HEK293 (cell line): ENCODE measurements at regions not wholly inside any gene's neighbourhood (a gene's known extent, or its start where the extent isn't known, plus 50 kb on each side); places are given as distances from the start of the nearest gene placed in this dataset.

Experiments
- CTCF ChIA-PET: fragments of 350-600 bp; formaldehyde crosslinking; extraction: SDS; loops from one replicate; lab custom pipeline; 2021; ENCODE audit warnings: antibody characterized with exemption; lab: Yijun Ruan, JAX
- POLR2A ChIA-PET: fragments of 300-600 bp; formaldehyde crosslinking; extraction: SDS; loops from one replicate; lab custom pipeline; 2020; ENCODE audit warnings: antibody characterized with exemption, inconsistent platforms; lab: Yijun Ruan, JAX
- H3K27ac ChIP-seq: fragments of 200-500 bp; sonication (Bioruptor generic); 2 replicates; pipeline ENCODE4 v1.5.1; 2014; ENCODE audit warnings: low read depth, low read length, control low read depth, inconsistent platforms; ENCODE audit errors: extremely low read depth
- H3K36me3 ChIP-seq, 2 experiments: fragments of 200-500 bp in 1 of 2; sonication (Bioruptor generic) in 1 of 2; 1 replicate in 1 of 2; 2 replicates in 1 of 2; pipeline ENCODE4 v1.5.1; 2014 to 2017; ENCODE audit warnings: inconsistent platforms in 2 of 2, low read length in 2 of 2; ENCODE audit not compliant: control insufficient read depth in 2 of 2, insufficient read depth in 1 of 2
- H3K4me1 ChIP-seq: fragments of 200-500 bp; sonication (Bioruptor generic); 2 replicates; pipeline ENCODE4 v1.5.1; 2014; ENCODE audit warnings: mild to moderate bottlenecking, low read length, inconsistent platforms; ENCODE audit not compliant: control insufficient read depth, insufficient read depth
- H3K4me3 ChIP-seq: 2 replicates; pipeline ENCODE4 v1.5.1; 2011; ENCODE audit warnings: low read depth, mild to moderate bottlenecking, control low read depth, low read length, moderate library complexity
- H3K9me3 ChIP-seq: fragments of 200-500 bp; sonication (Bioruptor generic); 2 replicates; pipeline ENCODE4 v1.5.1; 2014; ENCODE audit warnings: low read depth, low read length, inconsistent platforms; ENCODE audit not compliant: control insufficient read depth, insufficient read depth
- ATF2 ChIP-seq: fragments of 450-650 bp; formaldehyde crosslinking; IDR thresholded peaks from 2 replicates; pipeline ENCODE4 v1.5.1; 2016; ENCODE audit warnings: missing biosample characterization, missing genetic modification characterization, low read depth
- BCL11B ChIP-seq: fragments of 450-650 bp; formaldehyde crosslinking; IDR thresholded peaks from 2 replicates; pipeline ENCODE4 v1.5.1; 2016; ENCODE audit warnings: low read depth, missing biosample characterization, missing genetic modification characterization
- CTCF ChIP-seq: fragments of 450-650 bp; formaldehyde crosslinking; IDR thresholded peaks from 2 replicates; pipeline ENCODE4 v1.5.1; 2016; ENCODE audit warnings: missing biosample characterization, missing genetic modification characterization
- HOXD13 ChIP-seq: sonication (generic); formaldehyde crosslinking; IDR thresholded peaks from 2 replicates; pipeline ENCODE4 v1.8.0; 2022; ENCODE audit warnings: missing genetic modification reagents, borderline replicate concordance
- KLF8 ChIP-seq: fragments of 450-650 bp; formaldehyde crosslinking; IDR thresholded peaks from 2 replicates; pipeline ENCODE4 v1.5.1; 2016; ENCODE audit warnings: missing biosample characterization, missing genetic modification characterization
- ZBTB17 ChIP-seq: fragments of 450-650 bp; formaldehyde crosslinking; IDR thresholded peaks from 2 replicates; pipeline ENCODE4 v1.5.1; 2016; ENCODE audit warnings: missing biosample characterization, missing genetic modification characterization
- ZEB2 ChIP-seq: fragments of 450-650 bp; formaldehyde crosslinking; IDR thresholded peaks from 2 replicates; pipeline ENCODE4 v1.5.1; 2016; ENCODE audit warnings: missing biosample characterization, missing genetic modification characterization
- ZNF18 ChIP-seq: fragments of 450-650 bp; formaldehyde crosslinking; IDR thresholded peaks from 2 replicates; pipeline ENCODE4 v1.5.1; 2016; ENCODE audit warnings: missing biosample characterization, missing genetic modification characterization
- ZNF223 ChIP-seq: fragments of 450-650 bp; formaldehyde crosslinking; IDR thresholded peaks from 2 replicates; pipeline ENCODE4 v1.5.1; 2016; ENCODE audit warnings: missing biosample characterization, missing genetic modification characterization
- ZNF24 ChIP-seq: fragments of 450-650 bp; formaldehyde crosslinking; IDR thresholded peaks from 2 replicates; pipeline ENCODE4 v1.5.1; 2016; ENCODE audit warnings: missing biosample characterization, missing genetic modification characterization
- ZNF248 ChIP-seq: fragments of 450-650 bp; formaldehyde crosslinking; IDR thresholded peaks from 2 replicates; pipeline ENCODE4 v1.5.1; 2017; ENCODE audit warnings: missing biosample characterization, missing genetic modification characterization
- ZNF280C ChIP-seq: fragments of 450-650 bp; formaldehyde crosslinking; IDR thresholded peaks from 2 replicates; pipeline ENCODE4 v1.5.1; 2016; ENCODE audit warnings: missing biosample characterization, missing genetic modification characterization
- ZNF350 ChIP-seq: fragments of 450-650 bp; formaldehyde crosslinking; IDR thresholded peaks from 2 replicates; pipeline ENCODE4 v1.5.0; 2017; ENCODE audit warnings: missing biosample characterization, mild to moderate bottlenecking, missing genetic modification characterization
- ZNF423 ChIP-seq: fragments of 450-650 bp; formaldehyde crosslinking; IDR thresholded peaks from 2 replicates; pipeline ENCODE4 v1.5.1; 2016; ENCODE audit warnings: missing biosample characterization, missing genetic modification characterization
- ZNF561 ChIP-seq: fragments of 450-650 bp; IDR thresholded peaks from 2 replicates; pipeline ENCODE4 v1.5.1; 2018; ENCODE audit warnings: missing biosample characterization, missing genetic modification characterization, borderline replicate concordance
- ZNF654 ChIP-seq: fragments of 450-650 bp; formaldehyde crosslinking; IDR thresholded peaks from 2 replicates; pipeline ENCODE4 v1.5.1; 2016; ENCODE audit warnings: low read depth, missing biosample characterization, missing genetic modification characterization

GRCh38 chr1:79262745-79263258 lies 256.3 kb upstream of the ADGRL4 start (continued):
- no peak for TF ChIP-seq ZNF561 (tag by site-specific recombination)
- TF ChIP-seq ZNF24 = no peak
- no peak for TF ChIP-seq ZNF18 (tag by site-specific recombination)
- 0 out of 2 replicates have a peak, but pooled peaks have one; percentile 24 for TF ChIP-seq ZNF423
- TF ChIP-seq, all 188 proteins: peak for 5

GRCh38 chr1:79259390-79260336 lies 253.1 kb upstream of the ADGRL4 start:
- Histone ChIP-seq H3K4me1 (peaks cover 6% of the 10 kb centered on the region), H3K9me3 (no peaks in the 10 kb centered on the region)
- TF ChIP-seq CTCF (tag by site-specific recombination) = 0 out of 2 replicates have a peak, but pooled peaks have one; percentile 9
- TF ChIP-seq HOXD13 (CRISPR knock-in tag) = no peak
- TF ChIP-seq KLF8 (tag by site-specific recombination) = no peak
- TF ChIP-seq ATF2 (tag by site-specific recombination) = peak; percentile 56; the same call in 1 of the 2 replicates
- TF ChIP-seq BCL11B = no peak
- no peak for TF ChIP-seq ZNF223 (tag by site-specific recombination)
- TF ChIP-seq ZBTB17 (tag by site-specific recombination) = no peak
- no peak for TF ChIP-seq ZNF280C (tag by site-specific recombination)
- peak; percentile 75 for TF ChIP-seq ZNF654 (tag by site-specific recombination)
- TF ChIP-seq ZEB2 (tag by site-specific recombination) = no peak
- no peak for TF ChIP-seq ZNF248 (tag by site-specific recombination)
- TF ChIP-seq ZNF350 (tag by site-specific recombination) = no peak
- TF ChIP-seq, all 188 proteins: peak for 3
- H3K36me3 ChIP-seq = no peaks in the 10 kb centered on the region
- no peak overlapping the region for H3K4me3 ChIP-seq
- H3K27ac ChIP-seq = no peak overlapping the region
- CTCF ChIA-PET = interaction anchor here (0.5 to 3.2 kb wide), 6 partner anchors 14 to 584 kb away, joined by 3 to 18 read pairs (median 4); no protein-coding TSS in a partner anchor
- POLR2A ChIA-PET = no interaction called here
